Stimulated activated CD8-positive, alpha-beta memory T cell treated with anti-CD3 and anti-CD28 coated beads, Interleukin-2, amount 100 ng/mL, for 1 hour (primary cell): ENCODE measurements at regions not wholly inside any gene's neighbourhood (a gene's known extent, or its start where the extent isn't known, plus 50 kb on each side); places are given as distances from the start of the nearest gene placed in this dataset.
"Not testable (repeated sequence)": the region's sequence is repeated elsewhere in the genome, so short reads cannot be mapped to it uniquely, and the experiment has no call there.

Experiments used
- DNase-seq, 2 donors: peaks; one replicate each; pipeline ENCODE4 v3.0.0-alpha.2; 2020; ENCODE audit warnings: low read depth in 2 of 2

DNA sequence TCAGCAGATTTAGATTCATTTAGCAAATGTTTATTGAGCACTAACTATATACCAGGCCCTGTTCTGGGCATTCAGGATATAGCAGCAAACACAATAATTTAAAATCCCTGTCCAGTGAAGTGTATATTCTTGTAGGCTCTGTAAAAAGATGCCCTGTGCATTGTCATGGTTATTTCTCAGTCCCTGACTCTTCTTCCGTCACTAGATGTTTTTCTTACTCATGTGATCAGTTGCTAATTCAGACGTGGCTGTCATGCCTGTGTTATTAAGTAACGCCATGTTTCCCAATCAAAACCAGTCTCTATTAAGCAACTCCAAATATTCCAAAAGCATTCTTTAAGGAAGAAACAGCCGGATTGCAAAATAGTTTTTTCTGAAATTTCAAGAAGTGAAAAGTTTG lies 118.7 kb upstream of the NBPF19 start:
- not testable (repeated sequence) for DNase-seq

DNA sequence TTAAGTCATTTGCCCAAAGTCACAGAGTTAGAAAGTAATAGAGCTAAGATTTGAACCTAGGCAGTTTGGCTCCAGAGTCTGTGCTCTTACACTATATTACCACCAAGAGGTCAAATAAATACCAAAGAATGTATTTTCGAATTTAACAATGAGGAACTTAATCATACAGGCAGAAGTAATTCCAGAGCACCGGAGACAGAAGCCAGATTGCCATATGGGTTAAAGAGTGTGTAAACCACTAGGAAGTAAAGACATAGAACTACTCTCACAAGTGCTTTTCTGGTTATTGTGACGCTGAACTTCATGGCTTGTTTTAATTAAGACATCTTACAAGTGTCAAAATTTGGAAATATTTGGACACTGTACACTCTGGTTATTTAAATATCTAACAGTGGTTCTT lies 114.5 kb upstream of the NBPF19 start:
- not testable (repeated sequence) for DNase-seq

DNA sequence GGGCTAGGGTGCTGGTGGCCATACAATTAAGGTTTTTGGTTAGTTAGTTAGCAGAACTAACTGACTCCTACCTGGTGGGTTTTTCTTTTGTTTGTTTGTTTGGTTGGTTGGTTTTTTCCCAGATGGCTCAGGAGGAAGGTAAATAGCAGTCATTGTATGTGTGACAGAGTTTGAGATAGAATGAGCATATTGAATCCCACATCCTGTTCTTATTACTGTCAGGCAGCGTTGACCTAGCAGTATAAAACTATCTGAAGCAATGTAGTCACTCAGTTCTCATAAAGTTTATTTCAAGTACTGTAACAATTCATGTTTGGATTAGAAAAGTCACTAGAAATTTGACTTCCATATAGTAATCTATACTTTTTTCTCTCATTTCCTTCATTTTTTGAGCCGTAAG lies 113.5 kb upstream of the NBPF19 start:
- DNase-seq = not testable (repeated sequence)

DNA sequence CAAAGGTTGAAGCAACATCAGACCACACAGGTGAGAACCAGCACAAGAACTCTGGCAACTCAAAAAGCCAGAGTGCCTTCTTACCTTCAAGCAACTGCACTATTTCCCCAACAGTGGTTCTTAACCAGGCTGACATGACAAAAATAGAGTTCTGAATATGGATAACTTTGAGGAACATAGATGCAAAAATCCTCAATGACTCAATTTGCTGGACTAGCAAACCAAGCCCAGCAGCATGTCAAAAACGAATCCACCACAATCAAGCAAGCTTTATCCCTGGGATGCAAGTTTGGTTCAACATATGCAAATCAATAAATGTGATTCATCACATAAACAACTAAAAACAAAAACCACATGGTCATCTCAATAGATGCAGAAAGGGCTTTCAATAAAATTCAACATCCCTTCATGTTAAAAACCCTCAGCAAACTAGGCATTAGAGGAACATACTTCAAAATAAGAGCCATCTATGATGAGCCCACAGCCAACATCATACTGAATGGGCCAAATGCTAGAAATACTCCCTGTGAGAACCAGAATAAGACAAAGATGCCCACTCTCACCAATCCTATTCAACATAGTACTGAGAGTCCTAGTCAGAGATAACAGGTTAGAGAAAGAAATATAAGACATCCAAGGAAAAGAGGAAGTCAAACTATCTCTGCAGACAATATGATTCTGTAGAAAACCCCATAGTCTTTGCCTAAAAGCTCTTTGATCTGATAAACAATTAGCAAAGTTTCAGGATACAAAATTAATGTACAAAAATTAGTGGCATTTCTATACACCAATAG lies 110.5 kb upstream of the NBPF19 start:
- DNase-seq = not testable (repeated sequence)

DNA sequence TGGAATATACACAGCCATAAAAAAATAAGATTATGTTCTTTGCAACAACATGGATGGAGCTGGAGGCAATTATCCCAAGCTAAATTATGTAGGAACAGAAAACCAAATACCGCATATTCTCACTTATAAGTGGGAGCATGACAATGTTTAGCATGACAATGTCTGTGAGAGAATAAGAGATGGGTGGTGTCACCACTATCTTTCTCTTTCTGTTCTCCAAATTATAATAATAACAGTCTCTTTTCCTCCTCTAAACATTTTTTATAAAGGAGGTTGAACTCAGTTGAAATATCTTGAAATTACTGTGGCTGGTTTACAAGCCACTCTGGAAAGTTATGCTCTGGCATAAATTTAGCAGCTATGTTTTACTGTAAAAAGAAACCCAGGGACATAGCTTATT lies 108.4 kb upstream of the NBPF19 start:
- DNase-seq = not testable (repeated sequence)

DNA sequence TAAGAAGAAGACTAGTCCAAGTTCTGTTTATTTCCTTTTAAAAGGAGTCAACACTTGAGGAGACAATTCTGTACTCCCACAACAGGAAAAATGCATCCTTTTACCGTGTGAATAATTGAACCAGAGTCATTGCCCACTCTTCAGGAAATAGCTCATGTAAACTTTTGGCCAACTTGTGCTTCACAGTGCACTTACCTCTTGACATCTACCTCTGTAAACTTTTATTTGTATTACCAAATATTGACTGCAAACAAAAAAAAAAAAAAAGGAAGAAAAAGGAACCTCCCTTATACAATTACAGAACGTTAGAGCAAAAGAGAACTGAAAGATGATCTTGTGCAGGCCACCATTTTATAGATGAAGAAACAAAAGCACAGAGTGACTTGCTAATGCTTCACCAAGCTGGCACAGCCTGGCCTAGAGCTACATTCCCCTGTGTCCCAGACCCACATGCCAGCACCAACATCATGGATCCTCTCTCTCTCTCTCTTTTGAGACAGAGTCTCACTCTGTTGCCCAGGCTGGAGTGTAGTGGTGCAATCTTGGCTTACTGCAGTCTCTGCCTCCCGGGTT lies 107.3 kb upstream of the NBPF19 start:
- DNase-seq = not testable (repeated sequence)

DNA sequence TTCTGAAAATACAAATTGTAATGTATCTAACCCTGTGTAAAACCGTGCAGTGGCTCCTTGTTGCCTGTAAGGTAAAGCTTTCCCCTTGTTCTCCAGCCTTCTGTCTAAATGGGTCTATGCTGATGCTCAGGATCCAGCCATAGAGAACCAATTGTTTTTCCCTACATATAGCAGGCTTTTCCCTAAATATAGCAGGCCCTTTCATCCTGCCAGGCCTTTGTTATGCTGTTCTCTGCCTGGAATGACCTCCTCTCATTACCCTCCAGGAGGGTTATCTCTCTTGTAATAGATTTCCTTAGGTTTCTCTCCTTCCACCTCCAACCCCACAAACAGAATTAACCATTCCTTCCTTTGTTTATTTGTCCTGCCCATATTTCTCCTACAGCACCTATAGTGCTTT lies 106.5 kb upstream of the NBPF19 start:
- not testable (repeated sequence) for DNase-seq

DNA sequence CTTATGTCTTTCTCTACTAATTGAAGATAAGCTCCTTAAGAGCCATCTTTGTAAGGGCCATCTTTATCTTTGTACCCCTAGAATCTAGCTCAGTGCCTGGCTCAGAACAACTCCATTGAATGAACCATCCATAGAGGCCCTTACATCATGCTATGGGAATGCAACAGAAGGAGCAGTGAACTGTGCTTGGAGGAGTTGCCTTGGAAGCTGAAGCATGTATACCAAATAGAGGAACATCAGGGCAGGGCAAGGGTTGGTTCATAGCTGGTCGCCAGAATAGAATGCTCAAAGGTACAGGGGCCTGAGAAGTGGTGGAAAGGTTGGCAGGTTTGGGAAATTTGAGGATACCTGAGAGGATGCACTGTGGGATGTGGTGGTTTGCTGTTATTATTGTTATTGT lies 105.8 kb upstream of the NBPF19 start:
- not testable (repeated sequence) for DNase-seq

DNA sequence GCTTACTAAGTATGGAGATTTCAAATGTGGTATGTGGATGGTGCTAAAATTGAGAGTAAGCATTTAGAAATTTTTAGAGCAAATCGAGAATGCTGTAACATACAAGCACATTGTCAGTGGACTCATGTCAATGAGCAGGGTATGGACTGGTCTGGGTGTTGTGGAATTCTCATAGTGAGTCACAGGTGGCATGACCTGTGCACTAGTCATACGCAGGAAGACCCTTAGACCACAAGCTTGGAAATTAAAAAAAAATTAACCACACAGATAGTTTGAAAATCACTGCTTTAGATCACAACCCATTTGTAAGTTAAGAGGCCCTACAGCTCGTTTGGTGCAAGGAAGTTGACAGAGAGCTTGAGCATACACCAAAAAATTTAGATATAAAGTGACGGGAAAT lies 102.9 kb upstream of the NBPF19 start:
- not testable (repeated sequence) for DNase-seq

DNA sequence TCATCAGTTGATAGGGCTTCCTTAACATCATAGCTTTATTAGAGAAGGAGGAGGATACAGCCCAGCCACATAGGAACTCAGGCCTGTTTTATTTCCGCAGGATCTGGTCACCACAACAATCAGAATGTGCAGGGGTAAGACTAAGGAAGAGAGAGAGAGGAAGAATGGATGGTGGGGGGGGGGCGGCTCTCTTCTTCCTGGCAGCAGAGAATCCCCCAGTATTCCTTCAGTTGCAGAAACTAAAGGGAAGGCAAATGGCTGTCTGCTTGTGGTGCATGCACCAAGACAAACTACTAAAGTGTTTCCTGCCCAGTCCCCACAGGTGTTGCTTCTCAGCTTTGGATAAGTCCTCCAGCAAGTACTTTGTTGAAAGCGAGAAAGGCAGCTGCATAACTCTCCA lies 96.4 kb upstream of the NBPF19 start:
- DNase-seq = not testable (repeated sequence)

DNA sequence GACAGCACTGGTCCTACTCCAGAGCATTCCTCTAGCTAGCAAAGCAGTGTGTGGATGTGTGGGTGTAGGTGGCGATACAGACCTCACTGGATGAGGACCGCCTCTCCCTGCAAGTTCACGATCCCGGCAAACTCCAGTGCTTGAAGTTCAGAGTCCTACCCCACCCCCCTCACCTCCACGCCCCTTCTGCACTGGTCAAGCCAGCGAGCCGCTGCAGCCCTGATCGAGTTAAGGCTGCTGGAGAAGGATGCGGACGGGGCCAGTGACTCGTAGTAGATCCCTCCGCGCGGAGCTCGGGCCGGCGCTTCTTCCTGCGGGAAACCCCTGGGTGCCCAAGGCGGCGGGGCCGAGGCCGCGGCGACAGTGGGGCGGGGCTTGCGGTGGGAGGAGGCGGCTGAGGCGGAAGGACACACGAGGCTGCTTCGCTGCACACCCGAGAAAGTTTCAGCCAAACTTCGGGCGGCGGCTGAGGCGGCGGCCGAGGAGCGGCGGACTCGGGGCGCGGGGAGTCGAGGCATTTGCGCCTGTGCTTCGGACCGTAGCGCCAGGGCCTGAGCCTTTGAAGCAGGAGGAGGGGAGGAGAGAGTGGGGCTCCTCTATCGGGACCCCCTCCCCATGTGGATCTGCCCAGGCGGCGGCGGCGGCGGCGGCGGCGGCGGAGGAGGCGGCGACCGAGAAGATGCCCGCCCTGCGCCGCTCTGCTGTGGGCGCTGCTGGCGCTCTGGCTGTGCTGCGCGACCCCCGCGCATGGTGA lies 84.5 kb upstream of the NBPF19 start:
- peak; percentile 33 to 35 for DNase-seq

DNA sequence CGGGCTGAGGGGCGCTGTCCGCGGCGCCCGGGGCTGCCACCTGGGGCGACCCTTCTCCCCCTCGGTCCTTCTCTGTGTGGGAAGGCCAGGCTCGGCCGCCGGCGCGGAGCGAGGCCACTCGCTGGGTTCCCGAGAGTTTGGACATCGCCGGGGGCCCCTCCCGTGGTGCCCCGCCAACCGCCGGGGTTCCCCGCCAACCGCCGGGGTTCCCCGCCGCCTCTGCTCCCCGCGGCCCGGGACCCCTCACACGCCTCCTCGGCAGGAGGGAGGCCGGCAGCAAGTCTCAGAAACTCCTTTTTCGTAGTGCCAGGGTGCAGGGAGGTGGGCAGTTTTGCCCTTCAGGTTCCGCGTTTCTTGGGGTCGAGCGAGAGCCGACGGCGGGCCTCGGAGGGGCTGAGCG lies 83.9 kb upstream of the NBPF19 start:
- not testable (repeated sequence) for DNase-seq

DNA sequence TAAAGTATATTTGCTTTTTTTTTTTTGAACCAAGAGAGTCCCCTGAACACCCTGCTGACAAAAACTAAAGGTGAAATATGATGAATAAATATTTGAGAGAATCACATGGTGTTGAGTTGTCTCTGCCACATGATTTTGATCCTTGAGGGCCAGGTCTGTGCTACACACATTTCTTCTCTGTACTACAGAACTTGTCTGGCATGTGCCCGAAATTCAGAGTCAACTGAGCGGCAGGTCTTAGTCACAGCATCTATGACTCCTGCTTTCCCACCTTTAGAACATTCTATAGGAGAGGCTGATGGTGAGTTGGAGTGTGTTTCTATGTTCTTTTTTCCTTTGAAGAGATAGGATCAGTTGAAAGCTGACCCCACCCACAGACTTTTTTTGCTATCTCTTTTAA lies 79.0 kb upstream of the NBPF19 start:
- DNase-seq = not testable (repeated sequence)

DNA sequence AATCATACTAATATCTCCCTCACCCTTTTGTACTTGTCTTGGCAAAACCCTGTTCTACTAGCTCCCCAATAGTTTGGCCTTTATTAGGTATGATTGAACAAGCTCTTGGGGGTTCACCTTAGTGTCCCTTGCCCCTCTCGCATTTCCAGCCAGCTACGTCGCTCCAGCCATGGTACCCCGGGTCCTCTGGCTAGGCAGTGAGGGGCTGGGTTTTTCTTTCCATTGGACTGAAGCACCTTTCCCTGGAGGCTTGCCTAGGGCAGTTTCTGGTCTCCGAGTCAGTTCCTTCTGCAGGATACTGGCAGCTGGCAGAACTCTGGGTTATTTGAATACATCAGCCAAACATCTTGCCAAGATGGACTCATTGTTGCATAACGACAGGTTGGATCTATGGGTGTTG lies 76.3 kb upstream of the NBPF19 start:
- not testable (repeated sequence) for DNase-seq

DNA sequence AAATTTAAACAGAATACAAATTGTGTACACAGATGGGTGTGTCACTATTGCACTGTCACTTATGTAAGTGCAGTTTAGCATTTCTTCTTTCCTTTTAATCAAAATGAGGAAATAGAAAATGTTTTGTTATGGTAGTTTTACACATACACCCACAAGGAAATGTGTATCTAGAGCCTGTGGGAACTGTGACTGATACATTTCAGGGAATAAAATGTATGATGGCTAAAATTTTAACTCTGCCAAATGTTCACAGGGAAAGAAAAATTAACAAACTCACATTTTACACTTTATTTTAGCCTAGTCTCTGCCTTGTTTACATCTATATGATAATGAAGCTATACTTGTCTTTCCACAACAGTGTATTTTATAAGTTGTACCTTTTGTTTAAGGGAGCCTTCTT lies 66.4 kb upstream of the NBPF19 start:
- not testable (repeated sequence) for DNase-seq

DNA sequence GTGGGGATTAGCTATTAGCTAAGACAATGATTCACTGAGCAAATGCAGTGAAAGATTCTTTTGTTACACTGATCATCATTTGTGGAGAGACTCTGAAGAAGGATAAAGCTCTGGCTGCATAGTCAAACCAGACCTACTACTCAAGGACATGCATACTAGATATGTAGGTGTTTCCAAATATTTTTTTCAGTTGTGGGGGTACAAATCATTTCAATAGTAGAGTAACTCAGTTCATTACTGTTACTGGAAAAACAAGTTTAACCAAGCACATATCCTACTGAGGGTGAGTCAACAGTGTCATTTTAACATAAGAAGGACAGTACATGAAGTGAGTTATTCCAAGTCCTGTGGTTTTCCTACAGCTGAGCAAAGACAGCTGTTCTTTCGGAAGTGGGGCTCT lies 59.5 kb upstream of the NBPF19 start:
- not testable (repeated sequence) for DNase-seq

DNA sequence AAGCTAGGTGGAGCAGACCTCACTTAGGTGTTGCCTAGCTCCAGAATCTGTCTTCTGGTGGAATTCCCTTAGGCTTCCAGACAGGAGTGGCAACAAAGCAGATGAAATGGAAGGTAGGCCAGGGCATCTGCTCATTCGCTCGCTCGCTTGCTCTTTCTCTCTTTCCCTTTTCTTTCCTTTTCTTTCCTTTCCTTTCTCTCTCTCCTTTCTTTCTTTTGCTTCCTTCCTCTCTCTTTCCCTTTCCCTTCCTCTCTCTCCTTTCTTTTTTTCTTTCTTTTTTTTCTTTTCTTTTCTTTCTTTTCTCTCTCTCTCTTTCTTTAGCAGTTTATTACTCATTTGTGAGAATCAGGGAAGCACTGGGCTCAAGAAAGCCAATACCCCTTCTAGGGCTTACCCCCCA lies 56.1 kb upstream of the NBPF19 start:
- not testable (repeated sequence) for DNase-seq

DNA sequence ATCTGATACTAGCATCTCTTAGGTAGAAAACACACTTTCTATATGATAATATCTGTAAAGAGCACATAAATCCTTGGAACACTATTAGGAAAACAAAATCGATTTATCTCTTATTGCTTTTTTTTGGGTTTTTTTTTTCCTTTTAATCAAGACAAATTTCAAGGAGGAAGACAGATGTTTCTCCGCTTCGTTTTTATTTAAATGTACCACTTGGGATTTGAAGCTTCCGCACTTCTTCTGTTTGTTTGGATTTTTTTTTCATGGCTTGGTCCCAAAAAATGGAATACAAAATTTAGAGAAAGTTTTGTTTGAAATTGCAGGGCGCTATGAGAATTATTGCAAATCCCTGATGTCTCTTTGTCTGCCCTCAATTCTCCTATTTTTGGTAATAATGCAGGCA lies 51.7 kb upstream of the NBPF19 start:
- DNase-seq = not testable (repeated sequence)
